ENCODE measurements at regions not wholly inside any gene's neighbourhood (a gene's known extent, or its start where the extent isn't known, plus 50 kb on each side); places are given as distances from the start of the nearest gene placed in this dataset.
"Not testable (repeated sequence)": the region's sequence is repeated elsewhere in the genome, so short reads cannot be mapped to it uniquely, and the experiment has no call there.

DNA sequence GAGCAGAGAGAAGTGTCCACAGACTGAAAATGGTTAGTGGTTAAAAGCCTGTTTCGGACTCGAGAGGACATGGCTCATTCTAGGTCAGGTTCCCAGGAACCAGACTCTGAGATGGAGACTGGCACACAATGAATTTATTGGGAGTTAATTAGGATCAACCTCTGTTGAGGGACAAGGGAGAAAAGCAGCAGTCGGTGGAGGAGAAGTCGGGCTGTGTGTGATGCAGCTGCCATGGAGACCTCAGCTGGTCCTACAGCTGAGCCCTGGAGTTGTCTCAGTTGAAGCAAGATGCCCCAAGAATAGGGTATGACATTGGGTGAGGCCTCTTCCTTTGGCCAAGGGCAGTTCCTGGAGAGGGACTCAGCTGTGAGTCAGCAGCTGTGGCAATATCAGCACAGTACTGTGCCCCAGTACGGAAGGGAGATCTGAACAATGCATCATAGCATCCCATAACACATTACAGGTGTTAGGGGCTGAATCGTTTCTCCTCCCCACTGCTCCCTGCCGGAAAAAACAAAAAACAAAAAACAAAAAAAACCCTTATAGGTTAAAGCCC is 105.4 kb downstream of the ABHD5 start:
- Mint-ChIP-seq H3K4me1 (no peaks in the 10 kb centered on the region), H3K36me3 (no peaks in the 10 kb centered on the region), H3K27me3 (peaks cover 0 to 9% of the 10 kb centered on the region in 2 donors), H3K27ac (no peak overlapping the region), H3K4me3 (no peak overlapping the region), H3K9me3 (peaks cover 1 to 5% of the 10 kb centered on the region in 2 donors)
- no peak for DNase-seq
- no peak for ATAC-seq (replicated peaks)

GRCh38 chr3:43797794-43798193 is 107.1 kb downstream of the ABHD5 start:
- no peaks in the 10 kb centered on the region for H3K4me1 Mint-ChIP-seq
- DNase-seq (no peak), ATAC-seq (replicated peaks) (no peak)
- peaks cover 4 to 5% of the 10 kb centered on the region in 2 donors for H3K9me3 Mint-ChIP-seq
- H3K4me3 Mint-ChIP-seq: no peak overlapping the region
- H3K36me3 Mint-ChIP-seq: no peaks in the 10 kb centered on the region
- no peak overlapping the region for H3K27ac Mint-ChIP-seq
- H3K27me3 Mint-ChIP-seq: peaks cover 0 to 9% of the 10 kb centered on the region in 2 donors

- no peak for ATAC-seq (replicated peaks)
- H3K27ac Mint-ChIP-seq: no peak overlapping the region
These were observed 120.1 kb downstream of the ABHD5 start for GRCh38 chr3:43810797-43811196.

GRCh38 chr3:43814461-43814860 is 123.7 kb downstream of the ABHD5 start:
- Mint-ChIP-seq H3K4me1 (peaks cover 25 to 28% of the 10 kb centered on the region in 2 donors), H3K27ac (no peak overlapping the region), H3K4me3 (no peak overlapping the region), H3K9me3 (peaks cover 0 to 5% of the 10 kb centered on the region in 2 donors), H3K27me3 (peaks cover 10% of the 10 kb centered on the region in 2 donors), H3K36me3 (no peaks in the 10 kb centered on the region)
- ATAC-seq (replicated peaks) (no peak), DNase-seq (no peak)

More at GRCh38 chr3:43810797-43811196, 120.1 kb downstream of the ABHD5 start:
- H3K27me3 Mint-ChIP-seq: peaks cover 28 to 32% of the 10 kb centered on the region in 2 donors
- H3K4me3 Mint-ChIP-seq: no peak overlapping the region
- no peak for DNase-seq
- no peaks in the 10 kb centered on the region for H3K36me3 Mint-ChIP-seq
- no peaks in the 10 kb centered on the region for H3K4me1 Mint-ChIP-seq
- H3K9me3 Mint-ChIP-seq: peaks cover 0 to 4% of the 10 kb centered on the region in 2 donors

GRCh38 chr3:43816372-43816771 is 125.6 kb downstream of the ABHD5 start:
- no peak for ATAC-seq (replicated peaks)
- Mint-ChIP-seq H3K27ac (no peak overlapping the region), H3K4me3 (no peak overlapping the region), H3K27me3 (peaks cover 10 to 22% of the 10 kb centered on the region in 2 donors), H3K4me1 (peaks cover 30 to 32% of the 10 kb centered on the region in 2 donors), H3K36me3 (no peaks in the 10 kb centered on the region), H3K9me3 (peaks cover 0 to 5% of the 10 kb centered on the region in 2 donors)
- no peak for DNase-seq

DNA sequence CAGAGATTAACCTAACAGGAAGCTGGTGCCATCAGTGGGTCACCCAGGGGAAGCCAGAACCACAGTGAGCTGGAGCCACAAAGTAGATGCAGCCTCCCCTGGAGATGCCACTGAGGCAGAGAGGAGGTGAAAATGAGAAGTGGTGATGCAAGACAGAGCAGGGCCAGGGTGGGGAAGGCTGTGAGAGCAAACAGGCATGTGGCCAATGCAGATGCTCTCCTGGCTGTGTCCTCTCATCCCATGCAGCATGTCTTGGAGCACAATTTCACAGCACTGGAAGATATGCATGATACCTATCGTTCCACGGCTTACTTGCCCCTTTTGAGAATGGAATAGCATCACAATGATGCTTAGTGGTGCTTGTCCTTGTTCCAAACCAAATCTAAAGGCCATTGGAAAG is 126.3 kb downstream of the ABHD5 start:
- Mint-ChIP-seq H3K36me3 (no peaks in the 10 kb centered on the region), H3K27ac (no peak overlapping the region), H3K9me3 (peaks cover 0 to 5% of the 10 kb centered on the region in 2 donors), H3K4me1 (peaks cover 30 to 32% of the 10 kb centered on the region in 2 donors), H3K4me3 (no peak overlapping the region), H3K27me3 (peaks cover 10 to 23% of the 10 kb centered on the region in 2 donors)
- ATAC-seq (replicated peaks): peak in 1 of 2 donors; percentile 4
- DNase-seq: no peak

DNA sequence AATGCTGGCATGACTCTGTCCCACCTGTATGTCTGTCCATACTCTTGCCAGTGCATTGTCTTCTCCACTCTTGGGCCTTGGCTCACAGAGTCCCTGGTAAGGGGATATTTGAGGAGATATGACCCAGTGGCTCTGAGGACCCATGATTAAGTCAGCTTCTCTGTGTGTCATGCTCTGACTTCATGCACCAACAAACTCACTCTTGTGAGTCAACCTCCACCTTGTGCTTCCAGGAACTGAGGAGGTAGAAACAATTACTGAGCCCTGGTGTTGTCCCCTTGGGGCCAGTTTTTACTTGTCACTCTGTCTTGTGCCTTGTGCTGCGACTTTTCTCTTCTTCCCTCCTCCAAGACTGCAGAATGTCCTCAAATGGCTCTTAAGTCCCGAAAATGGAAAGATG is 127.1 kb downstream of the ABHD5 start:
- H3K27me3 Mint-ChIP-seq: peaks cover 9 to 23% of the 10 kb centered on the region in 2 donors
- H3K4me3 Mint-ChIP-seq: peak overlapping the region in 1 of 2 donors; percentile 26
- H3K4me1 Mint-ChIP-seq: peaks cover 30 to 32% of the 10 kb centered on the region in 2 donors
- H3K9me3 Mint-ChIP-seq: peaks cover 0 to 5% of the 10 kb centered on the region in 2 donors
- no peaks in the 10 kb centered on the region for H3K36me3 Mint-ChIP-seq
- peak; percentile 58 for DNase-seq
- ATAC-seq (replicated peaks): peak; percentile 98
- H3K27ac Mint-ChIP-seq: peak overlapping the region; percentile 33

DNA sequence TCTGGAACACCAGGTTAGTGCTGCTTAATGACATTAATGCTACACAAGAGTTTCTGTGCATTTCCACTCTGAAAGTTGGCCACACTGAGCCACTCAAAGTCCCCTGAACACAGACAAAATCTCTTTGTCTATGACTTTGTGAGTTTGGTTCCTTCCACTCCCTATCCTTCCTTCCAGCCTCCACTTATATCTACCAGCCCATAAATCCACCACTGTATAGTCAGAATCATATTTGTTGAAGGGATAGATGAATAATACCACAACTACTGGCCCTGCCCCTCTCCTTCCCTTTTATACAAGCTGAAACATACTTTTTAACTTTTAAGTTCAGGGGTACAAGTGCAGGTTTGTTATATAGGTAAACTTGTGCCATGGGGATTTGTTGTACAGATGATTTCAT is 127.5 kb downstream of the ABHD5 start:
- Mint-ChIP-seq H3K27ac (peak overlapping the region; percentile 2), H3K36me3 (no peaks in the 10 kb centered on the region)
- ATAC-seq (replicated peaks): peak; percentile 44 to 49

DNA sequence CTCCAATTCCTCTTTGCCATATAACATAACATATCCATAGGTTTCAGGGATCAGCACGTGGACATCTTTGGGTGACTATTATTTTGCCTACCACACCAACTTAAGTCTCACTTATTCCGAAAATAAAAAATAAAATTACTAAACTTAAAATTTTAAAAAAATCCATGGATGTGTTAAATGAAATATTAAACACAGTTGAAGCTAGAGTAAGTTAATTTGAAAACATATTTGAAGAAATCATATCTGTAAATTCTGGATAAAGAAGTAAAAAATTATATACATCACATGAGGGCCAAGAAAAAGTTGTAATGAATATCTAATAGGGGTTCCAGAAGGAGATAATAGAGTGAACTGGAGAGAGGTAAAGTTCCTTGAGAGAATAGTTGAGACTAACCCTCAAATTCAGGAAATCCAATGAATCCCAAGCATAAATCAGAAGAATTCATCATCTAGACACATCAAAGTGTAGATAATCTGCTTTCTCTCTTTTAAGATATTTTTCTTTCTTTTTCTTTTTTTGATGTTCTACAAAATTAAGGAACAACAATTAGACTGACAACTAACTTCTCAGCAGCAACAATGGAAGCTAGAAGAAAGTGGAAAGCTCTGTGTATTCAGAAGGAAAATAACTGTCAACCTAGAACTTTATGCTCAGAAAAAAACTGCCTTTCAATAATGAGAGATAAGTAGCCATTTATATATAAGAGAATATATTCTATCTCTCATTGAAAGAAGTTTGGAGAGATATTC is 147.4 kb downstream of the ABHD5 start:
- Mint-ChIP-seq H3K27ac (no peak overlapping the region), H3K27me3 (peaks cover 25 to 27% of the 10 kb centered on the region in 2 donors), H3K4me3 (no peak overlapping the region), H3K9me3 (peaks cover 10 to 15% of the 10 kb centered on the region in 2 donors), H3K36me3 (no peaks in the 10 kb centered on the region), H3K4me1 (no peaks in the 10 kb centered on the region)
- DNase-seq (no peak), ATAC-seq (replicated peaks) (no peak)

More for the DNA sequence above, 127.5 kb downstream of the ABHD5 start:
- Mint-ChIP-seq H3K4me1 (peaks cover 30 to 32% of the 10 kb centered on the region in 2 donors), H3K4me3 (no peak overlapping the region), H3K9me3 (peaks cover 0 to 3% of the 10 kb centered on the region in 2 donors), H3K27me3 (peaks cover 5 to 21% of the 10 kb centered on the region in 2 donors)
- no peak for DNase-seq

DNA sequence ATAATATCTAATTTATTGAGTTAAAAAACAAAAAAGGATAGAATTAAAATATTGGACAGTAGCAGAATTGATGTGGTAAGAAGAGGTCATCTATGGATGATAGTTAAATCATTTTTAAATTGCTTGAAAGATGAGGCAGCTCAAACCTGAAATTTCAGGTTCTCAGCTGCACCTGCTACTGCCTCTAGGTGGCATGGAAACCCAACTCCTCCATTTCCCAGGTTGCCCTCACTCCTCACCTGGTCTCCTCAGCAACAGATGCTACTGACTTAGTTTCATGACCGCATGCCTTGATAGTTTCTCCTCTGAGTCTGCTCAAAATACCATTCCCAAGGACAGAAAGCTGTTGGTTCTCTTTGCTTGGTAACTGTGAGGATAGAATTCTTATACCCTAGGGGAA is 148.1 kb downstream of the ABHD5 start:
- Mint-ChIP-seq H3K27ac (no peak overlapping the region), H3K36me3 (no peaks in the 10 kb centered on the region)

GRCh38 chr3:43843386-43843785 is 152.6 kb downstream of the ABHD5 start:
- no peak for DNase-seq
- Mint-ChIP-seq H3K4me3 (no peak overlapping the region), H3K4me1 (no peaks in the 10 kb centered on the region), H3K36me3 (no peaks in the 10 kb centered on the region), H3K27me3 (peaks cover 41 to 50% of the 10 kb centered on the region in 2 donors), H3K27ac (no peak overlapping the region), H3K9me3 (peaks cover 28 to 30% of the 10 kb centered on the region in 2 donors)
- ATAC-seq (replicated peaks): no peak

More for the DNA sequence above, 148.1 kb downstream of the ABHD5 start:
- peaks cover 10 to 15% of the 10 kb centered on the region in 2 donors for H3K9me3 Mint-ChIP-seq
- ATAC-seq (replicated peaks): no peak
- no peaks in the 10 kb centered on the region for H3K4me1 Mint-ChIP-seq
- H3K27me3 Mint-ChIP-seq: peaks cover 30 to 32% of the 10 kb centered on the region in 2 donors
- H3K4me3 Mint-ChIP-seq: no peak overlapping the region
- no peak for DNase-seq

DNA sequence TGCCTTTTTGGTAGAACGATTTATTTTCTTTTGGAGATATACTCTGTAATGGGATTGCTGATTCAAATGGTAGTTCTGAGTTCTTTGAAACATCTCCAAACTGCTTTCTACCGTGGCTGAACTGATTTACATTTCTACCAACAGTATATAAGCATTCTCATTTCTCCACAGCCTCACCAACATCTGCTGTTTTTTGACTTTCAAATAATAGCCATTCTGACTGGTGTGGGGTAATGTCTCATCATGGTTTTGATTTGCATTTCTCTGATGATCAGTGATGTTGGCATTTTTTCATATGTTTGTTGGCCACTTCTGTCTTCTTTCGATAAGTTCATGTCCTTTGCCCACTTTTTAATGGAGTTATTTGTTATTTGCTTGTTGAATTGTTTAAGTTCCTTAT is 154.0 kb downstream of the ABHD5 start:
- Mint-ChIP-seq H3K36me3 (no peaks in the 10 kb centered on the region), H3K9me3 (peaks cover 25 to 33% of the 10 kb centered on the region in 2 donors), H3K4me1 (no peaks in the 10 kb centered on the region), H3K27ac (no peak overlapping the region), H3K27me3 (peaks cover 37 to 44% of the 10 kb centered on the region in 2 donors), H3K4me3 (no peak overlapping the region)
- DNase-seq: no peak
- ATAC-seq (replicated peaks): no peak

DNA sequence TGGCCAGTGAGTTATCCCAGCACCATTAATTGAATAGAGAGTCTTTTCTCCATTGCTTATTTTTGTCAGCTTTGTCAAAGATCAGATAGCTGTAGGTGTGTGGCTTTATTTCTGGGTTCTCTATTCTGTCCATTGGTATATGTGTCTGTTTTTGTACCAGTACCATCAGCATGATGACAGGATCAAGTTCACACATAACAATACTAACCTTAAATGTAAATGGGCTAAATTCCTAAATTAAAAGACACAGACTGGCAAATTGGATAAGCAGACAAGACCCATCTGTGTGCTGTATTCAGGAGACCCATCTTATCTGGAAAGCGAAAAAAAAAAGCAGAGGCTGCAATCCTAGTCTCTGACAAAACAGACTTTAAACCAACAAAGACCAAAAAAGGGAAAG is 154.8 kb downstream of the ABHD5 start:
- ATAC-seq (replicated peaks); H3K4me3 Mint-ChIP-seq; DNase-seq; H3K27ac Mint-ChIP-seq; H3K4me1 Mint-ChIP-seq; H3K36me3 Mint-ChIP-seq: not testable (repeated sequence)
- Mint-ChIP-seq H3K9me3 (peaks cover 25 to 35% of the 10 kb centered on the region in 2 donors), H3K27me3 (peaks cover 37 to 44% of the 10 kb centered on the region in 2 donors)

GRCh38 chr3:43852066-43852465 is 161.3 kb downstream of the ABHD5 start:
- H3K9me3 Mint-ChIP-seq: peaks cover 7 to 14% of the 10 kb centered on the region in 2 donors
- no peak overlapping the region for H3K27ac Mint-ChIP-seq
- DNase-seq: no peak
- H3K36me3 Mint-ChIP-seq: no peaks in the 10 kb centered on the region
- H3K4me1 Mint-ChIP-seq: peaks cover 0 to 2% of the 10 kb centered on the region in 2 donors
- H3K27me3 Mint-ChIP-seq: peaks cover 35% of the 10 kb centered on the region in 2 donors
- H3K4me3 Mint-ChIP-seq: no peak overlapping the region
- no peak for ATAC-seq (replicated peaks)

- Mint-ChIP-seq H3K4me3 (no peak overlapping the region), H3K27ac (no peak overlapping the region), H3K27me3 (peaks cover 47 to 57% of the 10 kb centered on the region in 2 donors), H3K9me3 (peaks cover 0 to 2% of the 10 kb centered on the region in 2 donors), H3K36me3 (no peaks in the 10 kb centered on the region), H3K4me1 (peaks cover 0 to 2% of the 10 kb centered on the region in 2 donors)
- no peak for DNase-seq
- no peak for ATAC-seq (replicated peaks)
These were observed 163.5 kb downstream of the ABHD5 start for GRCh38 chr3:43854283-43854682.

Data from stimulated activated naive B cell treated with anti-CD40 and anti-IgM and Interleukin-4, amounts not matched to agents 10 μg/mL and 1 μg/mL and 100 μg/mL, for 72 hours (primary cell).